WTC11 (cell line): ENCODE measurements at regions not wholly inside any gene's neighbourhood (a gene's known extent, or its start where the extent isn't known, plus 50 kb on each side); places are given as distances from the start of the nearest gene placed in this dataset.

ENCODE experiments used
- ATAC-seq: fragments of 200-7000 bp; cut with Tn5 transposase; 2 replicates; pipeline ENCODE4 v1.10.0; 2021; ENCODE audit warnings: mild to moderate bottlenecking, moderate library complexity
- CTCF ChIA-PET: fragments of 300-600 bp; sonication (Branson Sonifier 250); formaldehyde crosslinking; loops from one replicate; lab custom pipeline; 2021; ENCODE audit warnings: antibody characterized with exemption; lab: Charles Lee
- POLR2A ChIA-PET: fragments of 350-600 bp; sonication (Branson Sonifier 250); formaldehyde crosslinking; loops from one replicate; lab custom pipeline; 2021; ENCODE audit warnings: antibody characterized with exemption; lab: Charles Lee
- DNase-seq: peaks from one replicate; pipeline ENCODE4 v3.0.0; 2021; ENCODE audit warnings: low spot score
- H3K27ac Mint-ChIP-seq: 2 replicates; pipeline ENCODE4 v1.8.0; 2021; ENCODE audit warnings: mixed read lengths
- H3K27me3 Mint-ChIP-seq: 2 replicates; pipeline ENCODE4 v1.8.0; 2021; ENCODE audit warnings: low read depth, mild to moderate bottlenecking, moderate library complexity, mixed read lengths
- H3K36me3 Mint-ChIP-seq: 2 replicates; pipeline ENCODE4 v1.8.0; 2021; ENCODE audit warnings: mixed read lengths
- H3K4me1 Mint-ChIP-seq: 2 replicates; pipeline ENCODE4 v1.8.0; 2022; ENCODE audit warnings: mixed read lengths
- H3K4me3 Mint-ChIP-seq: 2 replicates; pipeline ENCODE4 v1.8.0; 2021; ENCODE audit warnings: mild to moderate bottlenecking, moderate library complexity, mixed read lengths
- H3K9me3 Mint-ChIP-seq: 2 replicates; pipeline ENCODE4 v1.8.0; 2021; ENCODE audit warnings: mixed read lengths
- HMGA2 ChIP-seq: fragments of 250-450 bp; sonication (Bioruptor Pico); IDR thresholded peaks from 2 replicates; pipeline ENCODE4 v1.4.0; 2021; ENCODE audit warnings: mild to moderate bottlenecking, moderate library complexity
- JAZF1 ChIP-seq: fragments of 250-450 bp; sonication (Bioruptor Pico); IDR thresholded peaks from 2 replicates; pipeline ENCODE4 v1.9.0; 2021; ENCODE audit warnings: moderate library complexity, mild to moderate bottlenecking, inconsistent platforms
- KAT7 ChIP-seq: sonication (generic); formaldehyde crosslinking; IDR thresholded peaks from 2 replicates; pipeline ENCODE4 v1.8.1; 2023; ENCODE audit warnings: missing genetic modification reagents, mild to moderate bottlenecking, borderline replicate concordance
- MLX ChIP-seq: sonication (generic); formaldehyde crosslinking; IDR thresholded peaks from 2 replicates; pipeline ENCODE4 v1.8.1; 2023; ENCODE audit warnings: mild to moderate bottlenecking, missing genetic modification reagents, moderate library complexity
- NR1H2 ChIP-seq: sonication (generic); formaldehyde crosslinking; IDR thresholded peaks from 2 replicates; pipeline ENCODE4 v1.9.0; 2021; ENCODE audit warnings: mild to moderate bottlenecking, moderate library complexity, missing genetic modification reagents
- NR2C2 ChIP-seq: sonication (generic); formaldehyde crosslinking; IDR thresholded peaks from 2 replicates; pipeline ENCODE4 v1.8.0; 2022; ENCODE audit warnings: mild to moderate bottlenecking, missing genetic modification reagents
- NR3C1 ChIP-seq: sonication (generic); formaldehyde crosslinking; conservative IDR thresholded peaks from 2 replicates; pipeline ENCODE4 v1.8.1; 2023; ENCODE audit warnings: low read depth, mild to moderate bottlenecking, missing genetic modification reagents
- OVOL2 ChIP-seq: fragments of 250-450 bp; sonication (Bioruptor Pico); IDR thresholded peaks from 2 replicates; pipeline ENCODE4 v1.9.0; 2021; ENCODE audit warnings: mild to moderate bottlenecking, borderline replicate concordance
- SOX15 ChIP-seq: fragments of 250-450 bp; sonication (Bioruptor Pico); IDR thresholded peaks from 2 replicates; pipeline ENCODE4 v1.9.0; 2021; ENCODE audit warnings: mild to moderate bottlenecking
- SP1 ChIP-seq: sonication (generic); formaldehyde crosslinking; conservative IDR thresholded peaks from 2 replicates; pipeline ENCODE4 v1.8.1; 2022; ENCODE audit warnings: missing genetic modification reagents
- ZNF416 ChIP-seq: fragments of 250-450 bp; sonication (Bioruptor Pico); IDR thresholded peaks from 2 replicates; pipeline ENCODE4 v1.9.0; 2021; ENCODE audit warnings: mild to moderate bottlenecking, inconsistent platforms
- ZNF532 ChIP-seq: fragments of 250-450 bp; sonication (Bioruptor Pico); IDR thresholded peaks from 2 replicates; pipeline ENCODE4 v1.9.0; 2021; ENCODE audit warnings: mild to moderate bottlenecking, borderline replicate concordance
- TF ChIP-seq, protein P1 (sequence below): sonication (generic); formaldehyde crosslinking; conservative IDR thresholded peaks from 2 replicates; pipeline ENCODE4 v1.8.1; 2023; ENCODE audit warnings: mild to moderate bottlenecking, low read depth, missing genetic modification reagents, moderate library complexity
- TF ChIP-seq, protein P2 (sequence below): sonication (generic); formaldehyde crosslinking; IDR thresholded peaks from 2 replicates; pipeline ENCODE4 v1.8.0; 2023; ENCODE audit warnings: mild to moderate bottlenecking, missing genetic modification reagents

GRCh38 chr12:114884575-114884974, 200.6 kb upstream of the TBX3 start:
- ChIA-PET CTCF (interaction anchor here (0.6 kb wide), 1 partner anchor 372 kb away, joined by 3 read pairs; no protein-coding TSS in a partner anchor), POLR2A (no interaction called here)
- DNase-seq = no peak
- Mint-ChIP-seq H3K4me1 (no peaks in the 10 kb centered on the region), H3K27ac (no peak overlapping the region), H3K36me3 (no peaks in the 10 kb centered on the region), H3K4me3 (no peak overlapping the region), H3K27me3 (no peaks in the 10 kb centered on the region), H3K9me3 (no peaks in the 10 kb centered on the region)
- TF ChIP-seq JAZF1 (CRISPR knock-in tag) (no peak), SP1 (CRISPR knock-in tag) (no peak), MLX (CRISPR knock-in tag) (no peak), ZNF532 (CRISPR knock-in tag) (no peak), HMGA2 (CRISPR knock-in tag) (no peak), NR3C1 (CRISPR knock-in tag) (no peak), KAT7 (no peak), SOX15 (no peak), NR1H2 (CRISPR knock-in tag) (no peak), OVOL2 (CRISPR knock-in tag) (no peak), NR2C2 (CRISPR knock-in tag) (no peak)
- TF ChIP-seq, protein P1, sequence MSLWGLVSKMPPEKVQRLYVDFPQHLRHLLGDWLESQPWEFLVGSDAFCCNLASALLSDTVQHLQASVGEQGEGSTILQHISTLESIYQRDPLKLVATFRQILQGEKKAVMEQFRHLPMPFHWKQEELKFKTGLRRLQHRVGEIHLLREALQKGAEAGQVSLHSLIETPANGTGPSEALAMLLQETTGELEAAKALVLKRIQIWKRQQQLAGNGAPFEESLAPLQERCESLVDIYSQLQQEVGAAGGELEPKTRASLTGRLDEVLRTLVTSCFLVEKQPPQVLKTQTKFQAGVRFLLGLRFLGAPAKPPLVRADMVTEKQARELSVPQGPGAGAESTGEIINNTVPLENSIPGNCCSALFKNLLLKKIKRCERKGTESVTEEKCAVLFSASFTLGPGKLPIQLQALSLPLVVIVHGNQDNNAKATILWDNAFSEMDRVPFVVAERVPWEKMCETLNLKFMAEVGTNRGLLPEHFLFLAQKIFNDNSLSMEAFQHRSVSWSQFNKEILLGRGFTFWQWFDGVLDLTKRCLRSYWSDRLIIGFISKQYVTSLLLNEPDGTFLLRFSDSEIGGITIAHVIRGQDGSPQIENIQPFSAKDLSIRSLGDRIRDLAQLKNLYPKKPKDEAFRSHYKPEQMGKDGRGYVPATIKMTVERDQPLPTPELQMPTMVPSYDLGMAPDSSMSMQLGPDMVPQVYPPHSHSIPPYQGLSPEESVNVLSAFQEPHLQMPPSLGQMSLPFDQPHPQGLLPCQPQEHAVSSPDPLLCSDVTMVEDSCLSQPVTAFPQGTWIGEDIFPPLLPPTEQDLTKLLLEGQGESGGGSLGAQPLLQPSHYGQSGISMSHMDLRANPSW = no peak
- TF ChIP-seq, protein P2, sequence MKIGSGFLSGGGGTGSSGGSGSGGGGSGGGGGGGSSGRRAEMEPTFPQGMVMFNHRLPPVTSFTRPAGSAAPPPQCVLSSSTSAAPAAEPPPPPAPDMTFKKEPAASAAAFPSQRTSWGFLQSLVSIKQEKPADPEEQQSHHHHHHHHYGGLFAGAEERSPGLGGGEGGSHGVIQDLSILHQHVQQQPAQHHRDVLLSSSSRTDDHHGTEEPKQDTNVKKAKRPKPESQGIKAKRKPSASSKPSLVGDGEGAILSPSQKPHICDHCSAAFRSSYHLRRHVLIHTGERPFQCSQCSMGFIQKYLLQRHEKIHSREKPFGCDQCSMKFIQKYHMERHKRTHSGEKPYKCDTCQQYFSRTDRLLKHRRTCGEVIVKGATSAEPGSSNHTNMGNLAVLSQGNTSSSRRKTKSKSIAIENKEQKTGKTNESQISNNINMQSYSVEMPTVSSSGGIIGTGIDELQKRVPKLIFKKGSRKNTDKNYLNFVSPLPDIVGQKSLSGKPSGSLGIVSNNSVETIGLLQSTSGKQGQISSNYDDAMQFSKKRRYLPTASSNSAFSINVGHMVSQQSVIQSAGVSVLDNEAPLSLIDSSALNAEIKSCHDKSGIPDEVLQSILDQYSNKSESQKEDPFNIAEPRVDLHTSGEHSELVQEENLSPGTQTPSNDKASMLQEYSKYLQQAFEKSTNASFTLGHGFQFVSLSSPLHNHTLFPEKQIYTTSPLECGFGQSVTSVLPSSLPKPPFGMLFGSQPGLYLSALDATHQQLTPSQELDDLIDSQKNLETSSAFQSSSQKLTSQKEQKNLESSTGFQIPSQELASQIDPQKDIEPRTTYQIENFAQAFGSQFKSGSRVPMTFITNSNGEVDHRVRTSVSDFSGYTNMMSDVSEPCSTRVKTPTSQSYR = no peak
- no peak for ATAC-seq

DNA sequence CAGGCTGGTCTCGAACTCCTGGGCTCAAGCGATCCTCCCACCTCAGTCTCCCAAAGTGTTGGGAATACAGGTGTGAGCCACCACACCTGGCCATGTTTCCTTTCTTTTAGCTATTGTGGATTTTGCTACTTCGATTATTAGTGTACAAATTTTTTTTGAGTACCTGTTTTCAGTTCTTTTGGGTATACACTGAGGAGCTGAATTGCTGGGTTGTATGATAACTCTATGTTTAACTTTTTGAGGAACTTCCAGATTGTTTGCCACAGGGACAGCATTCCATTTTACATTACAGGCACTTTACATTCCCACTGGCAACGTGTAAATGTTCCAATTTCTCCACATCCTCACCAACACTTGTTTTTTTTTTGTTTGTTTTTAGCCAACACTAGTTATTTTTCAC, 198.1 kb upstream of the TBX3 start:
- TF ChIP-seq ZNF416 (CRISPR knock-in tag) = no peak
- TF ChIP-seq, all 79 proteins: peak for 0
- DNase-seq = no peak
- CTCF ChIA-PET = no interaction called here
- ATAC-seq = no peak
- H3K27me3 Mint-ChIP-seq = no peaks in the 10 kb centered on the region
- POLR2A ChIA-PET = no interaction called here
- H3K4me1 Mint-ChIP-seq = no peaks in the 10 kb centered on the region
- H3K9me3 Mint-ChIP-seq = no peaks in the 10 kb centered on the region
- no peak overlapping the region for H3K27ac Mint-ChIP-seq
- H3K36me3 Mint-ChIP-seq = no peaks in the 10 kb centered on the region
- no peak overlapping the region for H3K4me3 Mint-ChIP-seq
